ENCODE measurements at regions not wholly inside any gene's neighbourhood (a gene's known extent, or its start where the extent isn't known, plus 50 kb on each side); places are given as distances from the start of the nearest gene placed in this dataset.

DNA sequence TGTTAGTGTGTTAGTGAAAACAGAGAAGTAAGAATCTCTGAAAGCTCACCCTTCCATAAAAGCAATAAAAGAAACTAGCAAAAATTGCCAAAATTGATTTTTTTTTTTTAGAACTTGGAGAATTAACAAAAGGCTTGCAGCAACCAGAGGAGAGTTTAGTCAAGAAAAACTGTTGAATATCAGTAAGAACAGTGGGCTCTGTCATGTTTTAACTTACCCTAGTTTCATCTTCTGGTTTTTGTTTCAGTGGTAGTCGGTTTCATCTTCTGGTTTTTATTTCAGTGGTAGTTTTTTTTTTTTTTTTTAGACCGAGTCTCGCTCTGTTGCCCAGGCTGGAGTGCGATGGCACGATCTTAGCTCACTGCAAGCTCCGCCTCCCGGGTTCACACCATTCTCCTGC, 580.9 kb downstream of the NYAP2 start:
- TF ChIP-seq, protein P1, sequence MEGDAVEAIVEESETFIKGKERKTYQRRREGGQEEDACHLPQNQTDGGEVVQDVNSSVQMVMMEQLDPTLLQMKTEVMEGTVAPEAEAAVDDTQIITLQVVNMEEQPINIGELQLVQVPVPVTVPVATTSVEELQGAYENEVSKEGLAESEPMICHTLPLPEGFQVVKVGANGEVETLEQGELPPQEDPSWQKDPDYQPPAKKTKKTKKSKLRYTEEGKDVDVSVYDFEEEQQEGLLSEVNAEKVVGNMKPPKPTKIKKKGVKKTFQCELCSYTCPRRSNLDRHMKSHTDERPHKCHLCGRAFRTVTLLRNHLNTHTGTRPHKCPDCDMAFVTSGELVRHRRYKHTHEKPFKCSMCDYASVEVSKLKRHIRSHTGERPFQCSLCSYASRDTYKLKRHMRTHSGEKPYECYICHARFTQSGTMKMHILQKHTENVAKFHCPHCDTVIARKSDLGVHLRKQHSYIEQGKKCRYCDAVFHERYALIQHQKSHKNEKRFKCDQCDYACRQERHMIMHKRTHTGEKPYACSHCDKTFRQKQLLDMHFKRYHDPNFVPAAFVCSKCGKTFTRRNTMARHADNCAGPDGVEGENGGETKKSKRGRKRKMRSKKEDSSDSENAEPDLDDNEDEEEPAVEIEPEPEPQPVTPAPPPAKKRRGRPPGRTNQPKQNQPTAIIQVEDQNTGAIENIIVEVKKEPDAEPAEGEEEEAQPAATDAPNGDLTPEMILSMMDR (IDR thresholded peaks at IDR 0.05; ENCODE audit: insufficient read depth, low read length, poor library complexity, severe bottlenecking), result no peak
- TF ChIP-seq EZH2phosphoT487 (conservative IDR thresholded peaks at IDR 0.05; ENCODE audit: low read length), result no peak
